HCT116 (cell line): ENCODE measurements at regions not wholly inside any gene's neighbourhood (a gene's known extent, or its start where the extent isn't known, plus 50 kb on each side); places are given as distances from the start of the nearest gene placed in this dataset.

Experiments
- ATAC-seq: fragments of 200-7000 bp; cut with Tn5 transposase; 2 replicates; pipeline ENCODE4 v1.9.1; 2020; ENCODE audit warnings: mild to moderate bottlenecking, moderate library complexity
- BruUV-seq: library from RNA; stranded (reverse); fragments of 400-500 nt; replicated peaks from 2 replicates; lab custom pipeline; 2021; lab: Mats Ljungman, UMichigan
- CTCF ChIA-PET: fragments of 300-600 bp; sonication (Branson Sonifier 250); formaldehyde crosslinking; loops from one replicate; lab custom pipeline; 2021; ENCODE audit warnings: antibody characterized with exemption; lab: Charles Lee
- POLR2A ChIA-PET: fragments of 300-600, 350-600 bp; sonication (Branson Sonifier 250); formaldehyde crosslinking; loops from one replicate; lab custom pipeline; 2021; ENCODE audit warnings: antibody characterized with exemption; lab: Charles Lee
- RAD21 ChIA-PET, 2 experiments: fragments of 300-600 bp; sonication (Branson Sonifier 250); formaldehyde crosslinking; loops; one replicate each; lab custom pipeline; 2023; ENCODE audit warnings: low total read pairs in 2 of 2; ENCODE audit not compliant: uncharacterized antibody in 2 of 2, unreplicated experiment in 2 of 2, low non-redundant PET in 1 of 2; lab: Charles Lee
- DNase-seq: peaks from one replicate; pipeline ENCODE4 v3.0.0-alpha.2; 2010; ENCODE audit warnings: low read depth, low spot score
- H2AFZ ChIP-seq: fragments of 200-600 bp; shearing (Covaris generic), sonication (generic); 2 replicates; pipeline ENCODE4 v1.6.1; 2017; ENCODE audit warnings: low read depth, mixed run types, mixed read lengths, antibody characterized with exemption, low read length; ENCODE audit not compliant: poor library complexity, severe bottlenecking
- H3K27ac ChIP-seq: 2 replicates; pipeline ENCODE4 v1.5.1; 2012; ENCODE audit warnings: low read depth, low read length
- H3K27me3 ChIP-seq: fragments of 200-600 bp; sonication (generic); 2 replicates; pipeline ENCODE4 v1.6.1; 2016; ENCODE audit warnings: mixed run types, low read length, mixed read lengths; ENCODE audit not compliant: insufficient read depth
- H3K36me3 ChIP-seq, 2 experiments: fragments of 200-500 bp in 1 of 2; fragments of 200-600 bp in 1 of 2; sonication (Bioruptor generic) in 1 of 2; sonication (generic) in 1 of 2; 2 replicates each; pipeline versions ENCODE4 v1.5.1 to v1.6.1; 2014 to 2016; ENCODE audit warnings: low read length in 2 of 2, inconsistent platforms in 1 of 2, mixed read lengths in 1 of 2, mixed run types in 1 of 2; ENCODE audit not compliant: insufficient read depth in 2 of 2, control insufficient read depth in 1 of 2
- H3K4me1 ChIP-seq, 2 experiments: fragments of 200-600 bp in 1 of 2; sonication (generic) in 1 of 2; 2 replicates each; pipeline versions ENCODE4 v1.5.1 to v1.6.1; 2012 to 2017; ENCODE audit warnings: low read length in 2 of 2, inconsistent platforms in 1 of 2, mild to moderate bottlenecking in 1 of 2, mixed read lengths in 1 of 2, mixed run types in 1 of 2, moderate library complexity in 1 of 2; ENCODE audit not compliant: insufficient read depth in 2 of 2, control insufficient read depth in 1 of 2
- H3K4me2 ChIP-seq: fragments of 200-600 bp; sonication (generic); 2 replicates; pipeline ENCODE4 v1.6.1; 2017; ENCODE audit warnings: mixed run types, low read length, mixed read lengths
- H3K4me3 ChIP-seq, 2 experiments: fragments of 200-600 bp in 1 of 2; sonication (generic) in 1 of 2; replicated peaks in 1 of 2; 2 replicates each; pipeline ENCODE4 v1.5.1; 2011 to 2016; ENCODE audit warnings: low read length in 2 of 2, control low read depth in 1 of 2, low read depth in 1 of 2, mild to moderate bottlenecking in 1 of 2, mixed read lengths in 1 of 2, mixed run types in 1 of 2
- H3K79me2 ChIP-seq: fragments of 200-600 bp; sonication (generic); 2 replicates; pipeline ENCODE4 v1.6.1; 2017; ENCODE audit warnings: mild to moderate bottlenecking, mixed run types, low read length, moderate library complexity, mixed read lengths; ENCODE audit not compliant: insufficient read depth
- H3K9ac ChIP-seq: fragments of 200-600 bp; sonication (generic); 2 replicates; pipeline ENCODE4 v1.6.1; 2016; ENCODE audit warnings: low read length, mixed read lengths
- H3K9me2 ChIP-seq: fragments of 200-600 bp; sonication (generic), shearing (Covaris generic); 2 replicates; pipeline ENCODE4 v1.6.1; 2017; ENCODE audit warnings: mixed run types, mild to moderate bottlenecking, moderate library complexity; ENCODE audit not compliant: insufficient read depth
- H3K9me3 ChIP-seq, 2 experiments: fragments of 200-500 bp in 1 of 2; fragments of 200-600 bp in 1 of 2; sonication (Bioruptor generic) in 1 of 2; sonication (generic) in 1 of 2; 2 replicates each; pipeline ENCODE4 v1.6.1; 2014 to 2017; ENCODE audit warnings: low read length in 2 of 2, mixed read lengths in 2 of 2, inconsistent platforms in 1 of 2, low read depth in 1 of 2, mild to moderate bottlenecking in 1 of 2, mixed run types in 1 of 2, moderate library complexity in 1 of 2; ENCODE audit not compliant: control insufficient read depth in 1 of 2, insufficient read depth in 1 of 2
- H4K20me1 ChIP-seq: fragments of 200-600 bp; sonication (generic), shearing (Covaris generic); 2 replicates; pipeline ENCODE4 v1.6.1; 2017; ENCODE audit warnings: mixed run types, mild to moderate bottlenecking, moderate library complexity; ENCODE audit not compliant: insufficient read depth
- CEBPB ChIP-seq: IDR thresholded peaks from 2 replicates; pipeline ENCODE4 v1.6.1; 2012; ENCODE audit warnings: low read depth
- CTCF ChIP-seq, 3 experiments: fragments of 200-600 bp in 1 of 3; sonication (generic) in 1 of 3; IDR thresholded peaks in 2 of 3; conservative IDR thresholded peaks in 1 of 3; 2 replicates each; pipeline ENCODE4 v1.5.1; 2012 to 2017; ENCODE audit warnings: low read depth in 2 of 3, low read length in 2 of 3, antibody characterized with exemption in 1 of 3, borderline replicate concordance in 1 of 3, control low read depth in 1 of 3, mild to moderate bottlenecking in 1 of 3, mixed read lengths in 1 of 3, mixed run types in 1 of 3, moderate library complexity in 1 of 3; ENCODE audit not compliant: insufficient read depth in 1 of 3
- EZH2 ChIP-seq: fragments of 200-600 bp; sonication (generic); IDR thresholded peaks from 2 replicates; pipeline ENCODE4 v1.6.1; 2017; ENCODE audit warnings: antibody characterized with exemption, mixed run types
- EZH2phosphoT487 ChIP-seq: fragments of 200-600 bp; IDR thresholded peaks from 2 replicates; pipeline ENCODE4 v1.6.1; 2018; ENCODE audit warnings: antibody characterized with exemption, borderline replicate concordance
- JUND ChIP-seq: IDR thresholded peaks from 2 replicates; pipeline ENCODE4 v1.6.1; 2012
- POLR2AphosphoS5 ChIP-seq: IDR thresholded peaks from 2 replicates; pipeline ENCODE4 v1.6.1; 2011; ENCODE audit warnings: mild to moderate bottlenecking, low read depth, low read length, moderate library complexity
- RAD21 ChIP-seq: IDR thresholded peaks from 2 replicates; pipeline ENCODE4 v1.6.1; 2012; ENCODE audit warnings: low read depth, mild to moderate bottlenecking
- REST ChIP-seq: IDR thresholded peaks from 2 replicates; pipeline ENCODE4 v1.6.1; 2012; ENCODE audit warnings: low read depth
- SIN3A ChIP-seq: IDR thresholded peaks from 2 replicates; pipeline ENCODE4 v1.6.1; 2012; ENCODE audit warnings: low read depth
- YY1 ChIP-seq: IDR thresholded peaks from 2 replicates; pipeline ENCODE4 v1.6.1; 2011; ENCODE audit warnings: low read length, low read depth, moderate library complexity, mild to moderate bottlenecking; ENCODE audit not compliant: insufficient replicate concordance; ENCODE audit errors: extremely low read depth
- ZBTB33 ChIP-seq: IDR thresholded peaks from 2 replicates; pipeline ENCODE4 v1.6.1; 2011; ENCODE audit warnings: mild to moderate bottlenecking, low read length, moderate library complexity; ENCODE audit not compliant: insufficient replicate concordance; ENCODE audit errors: extremely low read depth
- ZFX ChIP-seq: fragments of 450-650 bp; IDR thresholded peaks from 2 replicates; pipeline ENCODE4 v1.6.1; 2017
- intact Hi-C: fragments of 100-400 bp; cut with micrococcal nuclease; formaldehyde crosslinking; loops from 2 replicates; pipeline ENCODE4 v1.10.0; 2022

GRCh38 chr5:72633041-72633445 is 125.8 kb upstream of the ZNF366 start:
- Histone ChIP-seq H4K20me1 (no peaks in the 10 kb centered on the region), H3K79me2 (no peaks in the 10 kb centered on the region), H3K9ac (no peak overlapping the region)
- ChIA-PET RAD21 (no interaction called here), CTCF (no interaction called here), POLR2A (no interaction called here)
- TF ChIP-seq JUND: no peak
- TF ChIP-seq YY1: no peak
- no peak for TF ChIP-seq ZFX
- TF ChIP-seq, all 23 proteins: peak for 0
- Histone ChIP-seq H3K4me3 (no peak overlapping the region), H3K27ac (no peak overlapping the region), H2AFZ (no peak overlapping the region), H3K36me3 (no peaks in the 10 kb centered on the region), H3K9me2 (no peaks in the 10 kb centered on the region), H3K9me3 (no peaks in the 10 kb centered on the region), H3K4me2 (no peak overlapping the region), H3K4me1 (no peaks in the 10 kb centered on the region), H3K27me3 (no peaks in the 10 kb centered on the region)
- ATAC-seq: no peak
- intact Hi-C loops: no loop called here
- no TSS peak for BruUV-seq
- DNase-seq: no peak

GRCh38 chr5:72630721-72631120 is 123.5 kb upstream of the ZNF366 start:
- RAD21 ChIA-PET: no interaction called here
- BruUV-seq: no TSS peak
- Histone ChIP-seq H4K20me1 (no peaks in the 10 kb centered on the region), H3K27me3 (no peaks in the 10 kb centered on the region), H3K9me3 (no peaks in the 10 kb centered on the region), H3K9me2 (no peaks in the 10 kb centered on the region), H3K4me3 (no peak overlapping the region), H3K36me3 (no peaks in the 10 kb centered on the region), H3K79me2 (no peaks in the 10 kb centered on the region), H3K4me2 (no peak overlapping the region), H2AFZ (no peak overlapping the region), H3K4me1 (no peaks in the 10 kb centered on the region), H3K9ac (no peak overlapping the region), H3K27ac (no peak overlapping the region)
- POLR2A ChIA-PET: no interaction called here
- CTCF ChIA-PET: interaction anchor here (0.7 kb wide), 1 partner anchor 19 kb away, joined by 3 read pairs; no protein-coding TSS in a partner anchor
- DNase-seq (no peak), ATAC-seq (no peak)
- intact Hi-C loops: no loop called here
- TF ChIP-seq CTCF (IDR thresholded peaks at IDR 0.05 in 2 of 3, conservative IDR thresholded peaks at IDR 0.05 in 1 of 3; ENCODE audit: borderline replicate concordance in 1 of 3, insufficient read depth in 1 of 3, low read depth in 2 of 3, low read length in 2 of 3) (no peak), SIN3A (no peak), RAD21 (no peak), REST (no peak), YY1 (no peak), ZBTB33 (no peak), EZH2phosphoT487 (no peak), CEBPB (no peak), EZH2 (no peak), JUND (no peak), POLR2AphosphoS5 (no peak)
- TF ChIP-seq, all 23 proteins: peak for 0
